Thymus (tissue), 11 donors: ENCODE measurements at regions not wholly inside any gene's neighbourhood (a gene's known extent, or its start where the extent isn't known, plus 50 kb on each side); places are given as distances from the start of the nearest gene placed in this dataset.

Experiments used
- DNase-seq, 9 donors: peaks; one replicate each; pipeline ENCODE4 v3.0.0-alpha.2; 2013; ENCODE audit warnings: low spot score in 9 of 9, low read depth in 6 of 9, missing footprints in 1 of 9
- H3K27ac ChIP-seq, 2 donors: one replicate each; pipeline ENCODE4 v1.5.1; 2013; ENCODE audit warnings: control low read depth in 1 of 2, low read depth in 1 of 2, low read length in 1 of 2, mild to moderate bottlenecking in 1 of 2, moderate library complexity in 1 of 2
- H3K27me3 ChIP-seq, 2 donors: one replicate each; pipeline ENCODE4 v1.5.1; 2013; ENCODE audit warnings: low read length in 1 of 2; ENCODE audit not compliant: control insufficient read depth in 2 of 2, insufficient read depth in 1 of 2
- H3K36me3 ChIP-seq, 2 donors: one replicate each; pipeline ENCODE4 v1.5.1; 2013; ENCODE audit warnings: low read length in 1 of 2, mild to moderate bottlenecking in 1 of 2, moderate library complexity in 1 of 2; ENCODE audit not compliant: control insufficient read depth in 2 of 2, insufficient read depth in 2 of 2
- H3K4me1 ChIP-seq, 2 donors: one replicate each; pipeline ENCODE4 v1.5.1; 2013; ENCODE audit warnings: low read length in 2 of 2; ENCODE audit not compliant: control insufficient read depth in 2 of 2, insufficient read depth in 2 of 2
- H3K4me3 ChIP-seq, 2 donors: one replicate each; pipeline ENCODE4 v1.5.1; 2013; ENCODE audit warnings: low read length in 2 of 2, control low read depth in 1 of 2, mild to moderate bottlenecking in 1 of 2
- H3K9me3 ChIP-seq, 2 donors: one replicate each; pipeline ENCODE4 v1.5.1; 2013; ENCODE audit warnings: low read length in 1 of 2, mild to moderate bottlenecking in 1 of 2; ENCODE audit not compliant: control insufficient read depth in 2 of 2, insufficient read depth in 1 of 2
- WGBS: extraction: QIAGEN DNeasy Blood & Tissue Kit; methylation state at CpG from one replicate; pipeline ENCODE4 v1.1.7; 2013; 5-methylcytosine and 5-hydroxymethylcytosine counted together
- donor health status: healthy.

GRCh38 chr3:188962253-188963247 is 209.2 kb upstream of the TPRG1 start:
- WGBS: 76% methylated on average over 13 of the region's 13 CpGs
- Histone ChIP-seq H3K36me3 (no peaks in the 10 kb centered on the region), H3K4me1 (peaks cover 0 to 3% of the 10 kb centered on the region in 2 donors), H3K4me3 (no peak overlapping the region), H3K27ac (no peak overlapping the region), H3K9me3 (no peaks in the 10 kb centered on the region), H3K27me3 (no peaks in the 10 kb centered on the region)
- DNase-seq: no peak

GRCh38 chr3:188964957-188965356 is 206.8 kb upstream of the TPRG1 start:
- H3K9me3 ChIP-seq: no peaks in the 10 kb centered on the region
- no peak for DNase-seq
- H3K27me3 ChIP-seq: no peaks in the 10 kb centered on the region
- 95% methylated on average over 5 of the region's 5 CpGs for WGBS
- H3K4me1 ChIP-seq: peaks cover 0 to 3% of the 10 kb centered on the region in 2 donors
- no peak overlapping the region for H3K27ac ChIP-seq
- H3K4me3 ChIP-seq: no peak overlapping the region
- no peaks in the 10 kb centered on the region for H3K36me3 ChIP-seq

GRCh38 chr3:188972310-188972709 is 199.5 kb upstream of the TPRG1 start:
- Histone ChIP-seq H3K4me1 (peaks cover 9 to 30% of the 10 kb centered on the region in 2 donors), H3K27ac (no peak overlapping the region), H3K36me3 (no peaks in the 10 kb centered on the region), H3K27me3 (no peaks in the 10 kb centered on the region), H3K4me3 (no peak overlapping the region), H3K9me3 (no peaks in the 10 kb centered on the region)
- 6% methylated on average over 4 of the region's 4 CpGs for WGBS
- no peak for DNase-seq

GRCh38 chr3:188974856-188975599 is 196.7 kb upstream of the TPRG1 start:
- 16% methylated on average over 10 of the region's 10 CpGs for WGBS
- Histone ChIP-seq H3K36me3 (no peaks in the 10 kb centered on the region), H3K4me3 (no peak overlapping the region), H3K9me3 (no peaks in the 10 kb centered on the region), H3K27ac (no peak overlapping the region), H3K4me1 (peaks cover 9 to 32% of the 10 kb centered on the region in 2 donors), H3K27me3 (no peaks in the 10 kb centered on the region)
- peak in 1 of 9 donors; percentile 46 for DNase-seq

GRCh38 chr3:188975600-188976314 is 196.0 kb upstream of the TPRG1 start:
- H3K27me3 ChIP-seq: no peaks in the 10 kb centered on the region
- no peak for DNase-seq
- WGBS: 88% methylated on average over 12 of the region's 12 CpGs
- H3K9me3 ChIP-seq: no peaks in the 10 kb centered on the region
- no peaks in the 10 kb centered on the region for H3K36me3 ChIP-seq
- peaks cover 9 to 32% of the 10 kb centered on the region in 2 donors for H3K4me1 ChIP-seq
- H3K4me3 ChIP-seq: no peak overlapping the region
- H3K27ac ChIP-seq: no peak overlapping the region

- DNase-seq: no peak
- no peak overlapping the region for H3K4me3 ChIP-seq
- no peaks in the 10 kb centered on the region for H3K9me3 ChIP-seq
- no peak overlapping the region for H3K27ac ChIP-seq
- 70% methylated on average over 4 of the region's 4 CpGs for WGBS
- no peaks in the 10 kb centered on the region for H3K36me3 ChIP-seq
- H3K27me3 ChIP-seq: no peaks in the 10 kb centered on the region
- peaks cover 9 to 32% of the 10 kb centered on the region in 2 donors for H3K4me1 ChIP-seq
Observed at GRCh38 chr3:188976407-188976806, 195.4 kb upstream of the TPRG1 start.

GRCh38 chr3:188978421-188979171 is 193.2 kb upstream of the TPRG1 start:
- 92% methylated on average over 7 of the region's 7 CpGs for WGBS
- Histone ChIP-seq H3K4me3 (no peak overlapping the region), H3K27me3 (no peaks in the 10 kb centered on the region), H3K9me3 (no peaks in the 10 kb centered on the region), H3K27ac (no peak overlapping the region), H3K4me1 (peaks cover 5 to 21% of the 10 kb centered on the region in 2 donors), H3K36me3 (no peaks in the 10 kb centered on the region)
- DNase-seq: no peak

- 97% methylated on average over 7 of the region's 7 CpGs for WGBS
- no peak overlapping the region for H3K4me3 ChIP-seq
- peaks cover 5 to 16% of the 10 kb centered on the region in 2 donors for H3K4me1 ChIP-seq
- H3K27me3 ChIP-seq: no peaks in the 10 kb centered on the region
- H3K36me3 ChIP-seq: no peaks in the 10 kb centered on the region
- DNase-seq: no peak
- no peaks in the 10 kb centered on the region for H3K9me3 ChIP-seq
- H3K27ac ChIP-seq: no peak overlapping the region
Observed at GRCh38 chr3:188979248-188979647, 192.5 kb upstream of the TPRG1 start.
